Neural cell (in vitro differentiated cells): ENCODE measurements at regions not wholly inside any gene's neighbourhood (a gene's known extent, or its start where the extent isn't known, plus 50 kb on each side); places are given as distances from the start of the nearest gene placed in this dataset.

Experiments used
- H2AFZ ChIP-seq: fragments of 200-600, 300-800 bp; sonication (generic), shearing (Covaris generic); 2 replicates; pipeline ENCODE4 v1.6.0; 2014; ENCODE audit warnings: low read depth, mild to moderate bottlenecking, antibody characterized with exemption, low read length, moderate library complexity
- H3F3A ChIP-seq: fragments of 200-600 bp; shearing (Covaris generic); 2 replicates; pipeline ENCODE4 v1.6.1; 2016; ENCODE audit warnings: mild to moderate bottlenecking, moderate library complexity, mixed read lengths, antibody characterized with exemption, low read length; ENCODE audit not compliant: insufficient read depth, poor library complexity, severe bottlenecking
- H3K27ac ChIP-seq: fragments of 200-600, 300-800 bp; sonication (generic), shearing (Covaris generic); 2 replicates; pipeline ENCODE4 v1.5.1; 2014; ENCODE audit warnings: mild to moderate bottlenecking, low read length, moderate library complexity
- H3K27me3 ChIP-seq: fragments of 300-800, 200-600 bp; sonication (generic), shearing (Covaris generic); 2 replicates; pipeline ENCODE4 v1.6.0; 2014; ENCODE audit warnings: mild to moderate bottlenecking, low read depth, low read length, moderate library complexity; ENCODE audit not compliant: insufficient read depth
- H3K36me3 ChIP-seq: fragments of 300-800, 200-600 bp; sonication (generic), shearing (Covaris generic); 2 replicates; pipeline ENCODE4 v1.5.1; 2014; ENCODE audit warnings: mild to moderate bottlenecking, antibody characterized with exemption, low read length, moderate library complexity; ENCODE audit not compliant: insufficient read depth
- H3K4me2 ChIP-seq: fragments of 300-800, 200-600 bp; sonication (generic), shearing (Covaris generic); 2 replicates; pipeline ENCODE4 v1.6.0; 2014; ENCODE audit warnings: mild to moderate bottlenecking, low read length
- H3K4me3 ChIP-seq: fragments of 300-800, 200-600 bp; sonication (generic), shearing (Covaris generic); 2 replicates; pipeline ENCODE4 v1.5.1; 2014; ENCODE audit warnings: mild to moderate bottlenecking, low read length, moderate library complexity
- H3K79me2 ChIP-seq: fragments of 200-600 bp; shearing (Covaris generic); replicated peaks from 2 replicates; pipeline ENCODE4 v1.6.0; 2014; ENCODE audit warnings: mild to moderate bottlenecking, low read length, moderate library complexity; ENCODE audit not compliant: insufficient read depth
- H3K9ac ChIP-seq: fragments of 300-800, 200-600 bp; sonication (generic), shearing (Covaris generic); 2 replicates; pipeline ENCODE4 v1.6.1; 2016; ENCODE audit warnings: mild to moderate bottlenecking, low read length, mixed read lengths
- H3K9me2 ChIP-seq: fragments of 200-600 bp; shearing (Covaris generic); 2 replicates; pipeline ENCODE4 v1.6.1; 2016; ENCODE audit warnings: mild to moderate bottlenecking, low read length, mixed read lengths; ENCODE audit not compliant: insufficient read depth
- H3K9me3 ChIP-seq: fragments of 200-600, 300-800 bp; sonication (generic), shearing (Covaris generic); 2 replicates; pipeline ENCODE4 v1.6.1; 2016; ENCODE audit warnings: mild to moderate bottlenecking, mixed run types, low read length, moderate library complexity, mixed read lengths
- H4K20me1 ChIP-seq: fragments of 200-600 bp; shearing (Covaris generic); 2 replicates; pipeline ENCODE4 v1.6.1; 2016; ENCODE audit warnings: mild to moderate bottlenecking, mixed run types; ENCODE audit not compliant: insufficient read depth
- CTCF ChIP-seq: fragments of 450-650 bp; IDR thresholded peaks from 2 replicates; pipeline ENCODE4 v1.5.1; 2014; ENCODE audit warnings: antibody characterized with exemption, mild to moderate bottlenecking, moderate library complexity; ENCODE audit not compliant: poor library complexity, severe bottlenecking
- EP300 ChIP-seq: fragments of 450-650 bp; conservative IDR thresholded peaks from 2 replicates; pipeline ENCODE4 v1.6.1; 2014; ENCODE audit warnings: antibody characterized with exemption, mild to moderate bottlenecking, moderate library complexity; ENCODE audit not compliant: poor library complexity, severe bottlenecking
- EZH2 ChIP-seq: fragments of 200-600, 300-800 bp; shearing (Covaris generic), sonication (generic); IDR thresholded peaks from 2 replicates; pipeline ENCODE4 v1.6.1; 2014; ENCODE audit warnings: antibody characterized with exemption, low read length, borderline replicate concordance, mild to moderate bottlenecking; ENCODE audit not compliant: insufficient read depth, poor library complexity, severe bottlenecking
- MXI1 ChIP-seq: fragments of 450-650 bp; conservative IDR thresholded peaks from 2 replicates; pipeline ENCODE4 v1.6.1; 2014; ENCODE audit warnings: antibody characterized with exemption, mild to moderate bottlenecking; ENCODE audit not compliant: poor library complexity, severe bottlenecking
- POLR2AphosphoS5 ChIP-seq: IDR thresholded peaks from 2 replicates; pipeline ENCODE4 v1.6.1; 2012
- RAD21 ChIP-seq: fragments of 450-650 bp; conservative IDR thresholded peaks from 2 replicates; pipeline ENCODE4 v1.6.1; 2014; ENCODE audit warnings: antibody characterized with exemption, mild to moderate bottlenecking, moderate library complexity
- SMC3 ChIP-seq: fragments of 450-650 bp; conservative IDR thresholded peaks from 2 replicates; pipeline ENCODE4 v1.6.1; 2014; ENCODE audit warnings: antibody characterized with exemption, mild to moderate bottlenecking, moderate library complexity; ENCODE audit not compliant: poor library complexity
- TAF1 ChIP-seq: IDR thresholded peaks from 2 replicates; pipeline ENCODE4 v1.6.1; 2012; ENCODE audit warnings: low read depth
- TF ChIP-seq, protein P1 (sequence below): IDR thresholded peaks from 2 replicates; pipeline ENCODE4 v1.6.1; 2012; ENCODE audit warnings: borderline replicate concordance

DNA sequence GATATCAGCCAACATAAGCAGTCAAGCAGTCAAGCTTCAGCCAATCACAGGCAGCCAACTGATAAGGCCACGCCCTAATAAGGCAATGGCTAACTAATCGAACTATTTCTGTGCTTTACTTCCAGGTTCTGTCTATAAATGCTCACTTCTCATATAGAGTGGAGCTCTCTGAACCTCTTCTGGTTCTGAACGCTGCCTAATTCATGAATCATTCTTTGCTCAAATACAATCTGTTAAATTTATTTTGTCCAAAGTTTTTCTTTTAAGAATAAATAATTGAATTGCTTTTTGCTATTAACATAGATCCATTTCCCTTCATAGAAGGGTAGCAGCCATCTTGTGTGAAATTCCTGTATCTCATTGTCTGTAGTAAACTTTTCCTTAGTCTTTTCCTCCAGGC lies 97.9 kb upstream of the TMEM72 start:
- no peaks in the 10 kb centered on the region for H3K79me2 ChIP-seq
- no peak overlapping the region for H3K4me3 ChIP-seq
- no peak overlapping the region for H3K27ac ChIP-seq
- H3K27me3 ChIP-seq = no peaks in the 10 kb centered on the region
- no peaks in the 10 kb centered on the region for H4K20me1 ChIP-seq
- no peak overlapping the region for H2AFZ ChIP-seq
- no peak overlapping the region for H3K9ac ChIP-seq
- no peak for TF ChIP-seq RAD21
- TF ChIP-seq EP300 = no peak
- TF ChIP-seq MXI1 = no peak
- no peak for TF ChIP-seq CTCF
- no peak for TF ChIP-seq EZH2
- TF ChIP-seq POLR2AphosphoS5 = no peak
- TF ChIP-seq SMC3 = no peak
- TF ChIP-seq, protein P1, sequence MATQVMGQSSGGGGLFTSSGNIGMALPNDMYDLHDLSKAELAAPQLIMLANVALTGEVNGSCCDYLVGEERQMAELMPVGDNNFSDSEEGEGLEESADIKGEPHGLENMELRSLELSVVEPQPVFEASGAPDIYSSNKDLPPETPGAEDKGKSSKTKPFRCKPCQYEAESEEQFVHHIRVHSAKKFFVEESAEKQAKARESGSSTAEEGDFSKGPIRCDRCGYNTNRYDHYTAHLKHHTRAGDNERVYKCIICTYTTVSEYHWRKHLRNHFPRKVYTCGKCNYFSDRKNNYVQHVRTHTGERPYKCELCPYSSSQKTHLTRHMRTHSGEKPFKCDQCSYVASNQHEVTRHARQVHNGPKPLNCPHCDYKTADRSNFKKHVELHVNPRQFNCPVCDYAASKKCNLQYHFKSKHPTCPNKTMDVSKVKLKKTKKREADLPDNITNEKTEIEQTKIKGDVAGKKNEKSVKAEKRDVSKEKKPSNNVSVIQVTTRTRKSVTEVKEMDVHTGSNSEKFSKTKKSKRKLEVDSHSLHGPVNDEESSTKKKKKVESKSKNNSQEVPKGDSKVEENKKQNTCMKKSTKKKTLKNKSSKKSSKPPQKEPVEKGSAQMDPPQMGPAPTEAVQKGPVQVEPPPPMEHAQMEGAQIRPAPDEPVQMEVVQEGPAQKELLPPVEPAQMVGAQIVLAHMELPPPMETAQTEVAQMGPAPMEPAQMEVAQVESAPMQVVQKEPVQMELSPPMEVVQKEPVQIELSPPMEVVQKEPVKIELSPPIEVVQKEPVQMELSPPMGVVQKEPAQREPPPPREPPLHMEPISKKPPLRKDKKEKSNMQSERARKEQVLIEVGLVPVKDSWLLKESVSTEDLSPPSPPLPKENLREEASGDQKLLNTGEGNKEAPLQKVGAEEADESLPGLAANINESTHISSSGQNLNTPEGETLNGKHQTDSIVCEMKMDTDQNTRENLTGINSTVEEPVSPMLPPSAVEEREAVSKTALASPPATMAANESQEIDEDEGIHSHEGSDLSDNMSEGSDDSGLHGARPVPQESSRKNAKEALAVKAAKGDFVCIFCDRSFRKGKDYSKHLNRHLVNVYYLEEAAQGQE = no peak
- no peak for TF ChIP-seq TAF1
- no peak overlapping the region for H3K4me2 ChIP-seq
- H3K9me3 ChIP-seq = no peaks in the 10 kb centered on the region
- no peaks in the 10 kb centered on the region for H3K9me2 ChIP-seq
- no peaks in the 10 kb centered on the region for H3F3A ChIP-seq
- no peaks in the 10 kb centered on the region for H3K36me3 ChIP-seq

- no peaks in the 10 kb centered on the region for H3K27me3 ChIP-seq
- H3K9me2 ChIP-seq = no peaks in the 10 kb centered on the region
- TF ChIP-seq, protein P1 = no peak
- TF ChIP-seq EZH2 (no peak), POLR2AphosphoS5 (no peak), EP300 (no peak)
- no peaks in the 10 kb centered on the region for H3F3A ChIP-seq
- H3K36me3 ChIP-seq = no peaks in the 10 kb centered on the region
- H3K9ac ChIP-seq = no peak overlapping the region
- no peak overlapping the region for H3K27ac ChIP-seq
- no peak overlapping the region for H3K4me2 ChIP-seq
- H3K9me3 ChIP-seq = no peaks in the 10 kb centered on the region
- H2AFZ ChIP-seq = no peak overlapping the region
- no peak overlapping the region for H3K4me3 ChIP-seq
- H4K20me1 ChIP-seq = no peaks in the 10 kb centered on the region
- H3K79me2 ChIP-seq = no peaks in the 10 kb centered on the region
Observed at GRCh38 chr10:44814929-44815328, 96.2 kb upstream of the TMEM72 start.
